ENCODE measurements at regions not wholly inside any gene's neighbourhood (a gene's known extent, or its start where the extent isn't known, plus 50 kb on each side); places are given as distances from the start of the nearest gene placed in this dataset.
A peak's percentile ranks its signal among the peaks of the same experiment; 100 is the strongest.
"Not testable (repeated sequence)": the region's sequence is repeated elsewhere in the genome, so short reads cannot be mapped to it uniquely, and the experiment has no call there.

- DNase-seq = no peak
These were observed 610.6 kb upstream of the TBX3 start for GRCh38 chr12:115294453-115295133.

- not testable (repeated sequence) for DNase-seq
These were observed 601.5 kb upstream of the TBX3 start for GRCh38 chr12:115285429-115285828.

GRCh38 chr12:115273456-115273855 is 589.5 kb upstream of the TBX3 start:
- no peak for DNase-seq

- DNase-seq = peak; percentile 6
These were observed 584.5 kb upstream of the TBX3 start for GRCh38 chr12:115268451-115268850.

- no peak for DNase-seq
These were observed 583.9 kb upstream of the TBX3 start for GRCh38 chr12:115267891-115268290.

- DNase-seq = no peak
These were observed 583.5 kb upstream of the TBX3 start for GRCh38 chr12:115267464-115267863.

GRCh38 chr12:115264605-115265004 is 580.6 kb upstream of the TBX3 start:
- no peak for DNase-seq

- DNase-seq = no peak
These were observed 577.9 kb upstream of the TBX3 start for GRCh38 chr12:115261691-115262398.

GRCh38 chr12:115260762-115261675 is 577.0 kb upstream of the TBX3 start:
- DNase-seq = no peak

GRCh38 chr12:115259968-115260747 is 576.2 kb upstream of the TBX3 start:
- DNase-seq = peak; percentile 73

- no peak for DNase-seq
These were observed 573.8 kb upstream of the TBX3 start for GRCh38 chr12:115257791-115258190.

GRCh38 chr12:115255962-115256361 is 572.0 kb upstream of the TBX3 start:
- DNase-seq = no peak

GRCh38 chr12:115255257-115255656 is 571.3 kb upstream of the TBX3 start:
- no peak for DNase-seq

GRCh38 chr12:115253049-115253448 is 569.1 kb upstream of the TBX3 start:
- no peak for DNase-seq

- DNase-seq = no peak
These were observed 567.8 kb upstream of the TBX3 start for GRCh38 chr12:115251727-115252126.

GRCh38 chr12:115249671-115250278 is 565.8 kb upstream of the TBX3 start:
- DNase-seq = no peak

- DNase-seq = no peak
These were observed 561.0 kb upstream of the TBX3 start for GRCh38 chr12:115245020-115245419.

GRCh38 chr12:115243933-115244628 is 560.1 kb upstream of the TBX3 start:
- DNase-seq = no peak

GRCh38 chr12:115240251-115240650 is 556.3 kb upstream of the TBX3 start:
- no peak for DNase-seq

GRCh38 chr12:115235880-115236279 is 551.9 kb upstream of the TBX3 start:
- no peak for DNase-seq

GRCh38 chr12:115233891-115234543 is 550.0 kb upstream of the TBX3 start:
- DNase-seq = no peak

Data from NCI-H1092 treated with DMSO at 0.1 percent for 48 hours (cell line).